NOMO-1 treated with DMSO at 0.1 percent for 48 hours (cell line): ENCODE measurements at regions not wholly inside any gene's neighbourhood (a gene's known extent, or its start where the extent isn't known, plus 50 kb on each side); places are given as distances from the start of the nearest gene placed in this dataset.
A peak's percentile ranks its signal among the peaks of the same experiment; 100 is the strongest.

ENCODE experiments used
- DNase-seq: peaks from one replicate; lab custom pipeline; 2025; ENCODE audit not compliant: unreplicated experiment; lab: John Stamatoyannopoulos, UW

GRCh38 chr11:8740129-8740528 lies 57.5 kb downstream of the RPL27A start:
- DNase-seq: no peak

GRCh38 chr11:8744423-8744822 lies 61.8 kb downstream of the RPL27A start:
- no peak for DNase-seq

GRCh38 chr11:8745431-8746253 lies 63.0 kb downstream of the RPL27A start:
- no peak for DNase-seq

GRCh38 chr11:8746331-8746974 lies 63.9 kb downstream of the RPL27A start:
- DNase-seq: no peak

GRCh38 chr11:8747173-8747572 lies 64.6 kb downstream of the RPL27A start:
- peak; percentile 16 for DNase-seq

- DNase-seq: no peak
These were observed 65.7 kb downstream of the RPL27A start for GRCh38 chr11:8748317-8748716.

- DNase-seq: no peak
These were observed 66.6 kb downstream of the RPL27A start for GRCh38 chr11:8749202-8749601.

GRCh38 chr11:8754241-8754640 lies 71.6 kb downstream of the RPL27A start:
- DNase-seq: no peak

GRCh38 chr11:8756201-8756600 lies 73.6 kb downstream of the RPL27A start:
- DNase-seq: no peak

- no peak for DNase-seq
These were observed 74.5 kb downstream of the RPL27A start for GRCh38 chr11:8757047-8757446.

GRCh38 chr11:8757533-8757932 lies 74.9 kb downstream of the RPL27A start:
- DNase-seq: no peak

GRCh38 chr11:8758619-8759169 lies 76.1 kb downstream of the RPL27A start:
- DNase-seq: no peak

GRCh38 chr11:8759634-8760033 lies 77.0 kb downstream of the RPL27A start:
- no peak for DNase-seq

- DNase-seq: no peak
These were observed 78.3 kb downstream of the RPL27A start for GRCh38 chr11:8760896-8761295.

- no peak for DNase-seq
These were observed 80.6 kb downstream of the RPL27A start for GRCh38 chr11:8763070-8763685.

- no peak for DNase-seq
These were observed 82.7 kb downstream of the RPL27A start for GRCh38 chr11:8765294-8765693.

GRCh38 chr11:8766043-8766987 lies 83.7 kb downstream of the RPL27A start:
- DNase-seq: no peak

GRCh38 chr11:8766988-8767374 lies 84.4 kb downstream of the RPL27A start:
- no peak for DNase-seq

GRCh38 chr11:8767466-8768142 lies 85.0 kb downstream of the RPL27A start:
- no peak for DNase-seq

GRCh38 chr11:8768625-8769333 lies 86.2 kb downstream of the RPL27A start:
- no peak for DNase-seq
